DND-41 (cell line): ENCODE measurements at regions not wholly inside any gene's neighbourhood (a gene's known extent, or its start where the extent isn't known, plus 50 kb on each side); places are given as distances from the start of the nearest gene placed in this dataset.

Experiments
- EZH2 ChIP-seq: IDR thresholded peaks from 3 replicates; pipeline ENCODE4 v1.6.1; 2012; ENCODE audit warnings: borderline replicate concordance, low read depth, mild to moderate bottlenecking, moderate library complexity, low read length, inconsistent platforms; ENCODE audit not compliant: severe bottlenecking
- TF ChIP-seq, protein P1 (sequence below): IDR thresholded peaks from 2 replicates; pipeline ENCODE4 v1.5.1; 2012; ENCODE audit warnings: borderline replicate concordance, low read length, moderate library complexity, mild to moderate bottlenecking; ENCODE audit not compliant: poor library complexity, severe bottlenecking; ENCODE audit errors: extremely low read depth

DNA sequence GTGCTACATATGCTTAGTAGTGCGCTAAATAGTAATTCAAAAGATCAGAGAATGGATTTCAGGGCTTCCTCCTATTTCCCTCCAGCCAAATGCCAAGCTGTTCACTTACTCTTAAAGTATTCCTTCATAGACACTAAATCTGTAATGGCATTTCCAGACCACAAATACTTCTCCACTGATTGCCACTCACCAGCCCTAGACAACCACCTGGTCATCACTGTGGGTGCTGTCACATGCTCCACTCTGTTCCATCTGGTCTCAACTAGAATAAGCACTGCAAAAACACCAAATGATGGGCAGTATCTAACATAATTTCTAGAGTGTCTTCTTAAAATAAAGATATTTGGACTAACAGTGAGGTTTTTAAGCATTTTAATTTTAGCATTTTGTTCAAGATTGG is 341.3 kb downstream of the AASDHPPT start:
- TF ChIP-seq, protein P1, sequence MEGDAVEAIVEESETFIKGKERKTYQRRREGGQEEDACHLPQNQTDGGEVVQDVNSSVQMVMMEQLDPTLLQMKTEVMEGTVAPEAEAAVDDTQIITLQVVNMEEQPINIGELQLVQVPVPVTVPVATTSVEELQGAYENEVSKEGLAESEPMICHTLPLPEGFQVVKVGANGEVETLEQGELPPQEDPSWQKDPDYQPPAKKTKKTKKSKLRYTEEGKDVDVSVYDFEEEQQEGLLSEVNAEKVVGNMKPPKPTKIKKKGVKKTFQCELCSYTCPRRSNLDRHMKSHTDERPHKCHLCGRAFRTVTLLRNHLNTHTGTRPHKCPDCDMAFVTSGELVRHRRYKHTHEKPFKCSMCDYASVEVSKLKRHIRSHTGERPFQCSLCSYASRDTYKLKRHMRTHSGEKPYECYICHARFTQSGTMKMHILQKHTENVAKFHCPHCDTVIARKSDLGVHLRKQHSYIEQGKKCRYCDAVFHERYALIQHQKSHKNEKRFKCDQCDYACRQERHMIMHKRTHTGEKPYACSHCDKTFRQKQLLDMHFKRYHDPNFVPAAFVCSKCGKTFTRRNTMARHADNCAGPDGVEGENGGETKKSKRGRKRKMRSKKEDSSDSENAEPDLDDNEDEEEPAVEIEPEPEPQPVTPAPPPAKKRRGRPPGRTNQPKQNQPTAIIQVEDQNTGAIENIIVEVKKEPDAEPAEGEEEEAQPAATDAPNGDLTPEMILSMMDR, result no peak
- no peak for TF ChIP-seq EZH2
